Keratinocyte (primary cell): ENCODE measurements at regions not wholly inside any gene's neighbourhood (a gene's known extent, or its start where the extent isn't known, plus 50 kb on each side); places are given as distances from the start of the nearest gene placed in this dataset.

Source experiments
- CTCF ChIP-seq, 3 experiments: IDR thresholded peaks in 1 of 3; conservative IDR thresholded peaks in 1 of 3; optimal IDR thresholded peaks in 1 of 3; 2 replicates in 2 of 3; 3 replicates in 1 of 3; pipeline versions ENCODE3 to v1.5.1; 2011; ENCODE audit warnings: low read length in 3 of 3, mild to moderate bottlenecking in 3 of 3, moderate library complexity in 2 of 3, control low read depth in 1 of 3, inconsistent platforms in 1 of 3; ENCODE audit not compliant: insufficient read depth in 2 of 3; ENCODE audit errors: extremely low read depth in 1 of 3
- EZH2 ChIP-seq: IDR thresholded peaks from one replicate; pipeline ENCODE4 v1.6.1; 2012; ENCODE audit warnings: inconsistent platforms, mild to moderate bottlenecking, low read length, moderate library complexity

GRCh38 chr14:99100497-99101270 lies 171.3 kb downstream of the BCL11B start:
- TF ChIP-seq CTCF (optimal IDR thresholded peaks at IDR 0.05 in 1 of 3, IDR thresholded peaks at IDR 0.05 in 1 of 3, conservative IDR thresholded peaks at IDR 0.05 in 1 of 3; ENCODE audit: extremely low read depth in 1 of 3, insufficient read depth in 2 of 3, low read length in 3 of 3): no peak
- TF ChIP-seq EZH2: no peak
